ENCODE measurements at regions not wholly inside any gene's neighbourhood (a gene's known extent, or its start where the extent isn't known, plus 50 kb on each side); places are given as distances from the start of the nearest gene placed in this dataset.

- H3K9me3 ChIP-seq = no peaks in the 10 kb centered on the region
- H3K4me1 ChIP-seq = no peaks in the 10 kb centered on the region
- no peak overlapping the region for H3K4me3 ChIP-seq
- DNase-seq (ENCODE audit: low spot score in 2 of 2) = no peak
- peaks cover 2% of the 10 kb centered on the region; the same call in 1 of the 2 replicates for H3K27me3 ChIP-seq (ENCODE audit: low read depth)
- no peaks in the 10 kb centered on the region for H3K36me3 ChIP-seq (replicated peaks)
- in situ Hi-C loops (cut with MboI; ENCODE audit: low sequenced_read_pairs) = no loop called here
Measured at GRCh38 chr19:34837262-34837661, 64.2 kb upstream of the ZNF599 start.

DNA sequence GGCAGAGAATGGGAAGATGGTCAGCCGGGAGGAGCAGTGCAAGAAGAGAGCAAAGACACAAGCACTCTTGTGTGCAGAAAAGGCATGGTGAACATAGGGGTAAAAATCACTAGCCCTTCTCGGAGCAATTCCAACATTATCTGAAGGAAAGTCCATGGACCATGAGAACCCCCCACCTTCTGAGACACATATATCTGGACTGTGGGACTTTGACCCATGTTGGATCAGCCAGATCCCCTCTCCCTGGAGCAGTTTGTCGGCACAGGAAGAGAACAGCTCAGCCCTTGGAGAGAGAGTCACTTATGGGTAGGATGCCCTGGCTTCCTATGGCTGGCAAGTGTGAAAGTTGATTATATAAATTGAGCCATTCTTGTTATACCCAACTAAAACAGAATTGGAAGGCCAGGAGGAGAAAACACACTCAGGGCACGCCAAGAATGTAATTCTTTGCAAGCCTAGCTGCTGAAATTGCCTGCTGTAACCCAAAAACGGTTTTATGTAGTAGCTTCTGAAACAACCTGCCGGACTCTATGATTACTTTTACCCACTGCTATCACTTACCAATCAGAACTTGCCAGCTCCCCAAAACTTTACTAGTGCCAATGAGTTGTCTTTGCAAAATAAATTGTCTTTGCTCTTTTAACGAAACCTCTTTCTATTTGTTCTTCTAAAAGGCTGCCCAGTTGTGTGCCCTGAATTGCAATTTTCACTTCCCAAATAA, 62.8 kb upstream of the ZNF599 start:
- no peak for DNase-seq (ENCODE audit: low spot score in 2 of 2)
- no peaks in the 10 kb centered on the region for H3K4me1 ChIP-seq
- H3K9me3 ChIP-seq = no peaks in the 10 kb centered on the region
- no peaks in the 10 kb centered on the region for H3K36me3 ChIP-seq (replicated peaks)
- in situ Hi-C loops (cut with MboI; ENCODE audit: low sequenced_read_pairs) = no loop called here
- H3K27me3 ChIP-seq (ENCODE audit: low read depth) = peaks cover 2% of the 10 kb centered on the region; the same call in 1 of the 2 replicates
- H3K4me3 ChIP-seq = no peak overlapping the region

DNA sequence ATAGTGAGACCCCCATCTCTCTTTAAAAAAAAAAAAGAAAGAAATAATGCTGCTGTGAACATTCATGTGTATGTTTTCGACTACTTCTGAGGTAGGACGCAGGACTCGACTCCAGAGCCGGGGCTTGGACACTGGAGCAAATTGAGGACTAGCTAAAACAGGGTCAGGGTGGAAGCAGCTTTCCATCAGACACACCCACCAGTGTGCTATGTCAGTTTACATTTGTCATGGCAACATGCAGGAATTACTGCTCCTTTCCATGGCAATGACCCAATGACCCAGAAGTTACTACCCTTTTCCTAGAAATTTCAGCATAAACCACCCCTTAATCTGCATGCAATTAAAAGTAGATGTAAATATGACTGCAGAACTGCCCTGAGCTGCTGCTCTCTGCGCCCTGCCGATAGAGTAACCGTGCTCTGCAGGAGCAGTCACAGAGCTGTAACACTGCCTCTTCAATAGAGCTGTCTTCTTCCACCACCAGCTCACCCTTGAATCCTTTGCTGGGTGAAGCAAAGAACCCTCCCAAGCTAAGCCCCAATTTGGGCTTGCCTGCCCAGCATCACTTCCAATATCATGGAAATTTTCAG, 61.6 kb upstream of the ZNF599 start:
- no peaks in the 10 kb centered on the region for H3K9me3 ChIP-seq
- H3K4me3 ChIP-seq = no peak overlapping the region
- no peaks in the 10 kb centered on the region for H3K4me1 ChIP-seq
- DNase-seq (ENCODE audit: low spot score in 2 of 2) = no peak
- no peaks in the 10 kb centered on the region for H3K36me3 ChIP-seq (replicated peaks)
- peaks cover 2% of the 10 kb centered on the region; the same call in 1 of the 2 replicates for H3K27me3 ChIP-seq (ENCODE audit: low read depth)
- in situ Hi-C loops (cut with MboI; ENCODE audit: low sequenced_read_pairs) = no loop called here

GRCh38 chr19:34832581-34833112, 59.6 kb upstream of the ZNF599 start:
- no peaks in the 10 kb centered on the region for H3K36me3 ChIP-seq (replicated peaks)
- in situ Hi-C loops (cut with MboI; ENCODE audit: low sequenced_read_pairs) = no loop called here
- no peak for DNase-seq (ENCODE audit: low spot score in 2 of 2)
- H3K4me1 ChIP-seq = no peaks in the 10 kb centered on the region
- H3K4me3 ChIP-seq = no peak overlapping the region
- H3K27me3 ChIP-seq (ENCODE audit: low read depth) = peaks cover 2% of the 10 kb centered on the region; the same call in 1 of the 2 replicates
- no peaks in the 10 kb centered on the region for H3K9me3 ChIP-seq

- no peaks in the 10 kb centered on the region for H3K9me3 ChIP-seq
- peaks cover 2% of the 10 kb centered on the region; the same call in 1 of the 2 replicates for H3K27me3 ChIP-seq (ENCODE audit: low read depth)
- no peak overlapping the region for H3K4me3 ChIP-seq
- no peaks in the 10 kb centered on the region for H3K4me1 ChIP-seq
- DNase-seq (ENCODE audit: low spot score in 2 of 2) = no peak
- H3K36me3 ChIP-seq (replicated peaks) = no peaks in the 10 kb centered on the region
- in situ Hi-C loops (cut with MboI; ENCODE audit: low sequenced_read_pairs) = no loop called here
Measured at GRCh38 chr19:34831714-34832113, 58.7 kb upstream of the ZNF599 start.

GRCh38 chr19:34828156-34828555, 55.1 kb upstream of the ZNF599 start:
- no peak for DNase-seq (ENCODE audit: low spot score in 2 of 2)
- in situ Hi-C loops (cut with MboI; ENCODE audit: low sequenced_read_pairs) = no loop called here
- Histone ChIP-seq H3K27me3 (ENCODE audit: low read depth) (no peaks in the 10 kb centered on the region; the same call in 1 of the 2 replicates), H3K4me1 (no peaks in the 10 kb centered on the region), H3K4me3 (no peak overlapping the region), H3K36me3 (replicated peaks) (no peaks in the 10 kb centered on the region), H3K9me3 (no peaks in the 10 kb centered on the region)

DNA sequence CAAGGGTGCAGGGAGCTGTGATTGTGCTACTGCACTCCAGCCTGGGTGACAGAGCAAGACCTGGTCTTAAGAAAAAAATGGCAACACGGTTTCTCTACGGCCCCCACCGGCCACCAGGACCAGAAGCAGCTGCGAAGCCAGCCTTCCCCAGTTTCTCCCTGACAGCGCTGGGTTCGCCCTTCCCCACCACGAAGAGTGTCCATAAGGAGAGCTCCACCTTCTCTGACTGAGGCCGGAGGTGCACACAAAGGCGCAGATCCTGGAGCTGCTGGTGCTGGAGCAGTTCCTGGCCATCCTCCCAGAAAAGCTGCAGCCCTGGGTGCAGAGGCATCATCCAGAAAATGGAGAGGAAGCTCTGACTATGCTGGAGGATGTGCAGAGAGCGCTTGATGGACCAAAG, 52.2 kb upstream of the ZNF599 start:
- no peaks in the 10 kb centered on the region for H3K36me3 ChIP-seq (replicated peaks)
- H3K4me1 ChIP-seq = no peaks in the 10 kb centered on the region
- no peaks in the 10 kb centered on the region; the same call in 1 of the 2 replicates for H3K27me3 ChIP-seq (ENCODE audit: low read depth)
- no peaks in the 10 kb centered on the region for H3K9me3 ChIP-seq
- in situ Hi-C loops (cut with MboI; ENCODE audit: low sequenced_read_pairs) = no loop called here
- H3K4me3 ChIP-seq = no peak overlapping the region
- DNase-seq (ENCODE audit: low spot score in 2 of 2) = no peak

- H3K36me3 ChIP-seq (replicated peaks) = no peaks in the 10 kb centered on the region
- no peaks in the 10 kb centered on the region; the same call in 1 of the 2 replicates for H3K27me3 ChIP-seq (ENCODE audit: low read depth)
- H3K4me3 ChIP-seq = no peak overlapping the region
- no peaks in the 10 kb centered on the region for H3K4me1 ChIP-seq
- in situ Hi-C loops (cut with MboI; ENCODE audit: low sequenced_read_pairs) = no loop called here
- DNase-seq (ENCODE audit: low spot score in 2 of 2) = no peak
- no peaks in the 10 kb centered on the region for H3K9me3 ChIP-seq
Measured at GRCh38 chr19:34824686-34825085, 51.7 kb upstream of the ZNF599 start.

Measured in HAP-1 (cell line).